ENCODE measurements at regions not wholly inside any gene's neighbourhood (a gene's known extent, or its start where the extent isn't known, plus 50 kb on each side); places are given as distances from the start of the nearest gene placed in this dataset.
"Not testable (repeated sequence)": the region's sequence is repeated elsewhere in the genome, so short reads cannot be mapped to it uniquely, and the experiment has no call there.

DNA sequence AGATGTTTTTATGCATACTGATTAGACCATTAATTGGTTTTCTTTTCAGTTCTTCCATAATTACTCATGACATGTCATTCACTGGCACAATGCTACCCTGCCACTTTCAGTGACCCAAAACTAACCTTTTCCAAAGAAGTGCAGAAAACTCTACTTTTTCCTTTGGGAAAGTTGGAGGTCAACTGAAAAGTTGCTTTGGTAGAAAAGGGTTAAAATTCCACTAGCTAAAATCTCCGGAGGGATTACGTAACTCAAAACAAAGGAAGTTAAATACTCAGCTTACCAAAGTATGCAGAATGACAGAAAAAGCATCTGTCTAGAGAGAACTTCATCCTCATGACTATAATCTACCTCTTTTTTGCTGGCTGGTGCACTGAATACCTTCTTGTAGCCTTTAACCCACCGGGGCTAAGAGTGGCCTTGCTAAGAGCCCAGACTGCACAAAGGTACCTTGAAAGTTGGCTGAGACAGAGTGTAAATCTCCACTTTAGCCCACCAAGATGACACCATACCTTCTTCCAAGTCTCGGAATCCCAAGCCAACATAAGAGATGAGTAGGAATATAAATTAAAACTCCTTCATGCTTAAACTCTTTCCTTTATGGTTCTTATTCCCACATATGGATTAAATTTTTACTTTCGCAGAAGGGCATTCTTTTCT, 1099.5 kb upstream of the INTU start:
- DNase-seq = no peak
- in situ Hi-C loops (cut with MboI; ENCODE audit: low pct_unique_long_range_greater_than_20kb, low sequenced_read_pairs) = no loop called here

DNA sequence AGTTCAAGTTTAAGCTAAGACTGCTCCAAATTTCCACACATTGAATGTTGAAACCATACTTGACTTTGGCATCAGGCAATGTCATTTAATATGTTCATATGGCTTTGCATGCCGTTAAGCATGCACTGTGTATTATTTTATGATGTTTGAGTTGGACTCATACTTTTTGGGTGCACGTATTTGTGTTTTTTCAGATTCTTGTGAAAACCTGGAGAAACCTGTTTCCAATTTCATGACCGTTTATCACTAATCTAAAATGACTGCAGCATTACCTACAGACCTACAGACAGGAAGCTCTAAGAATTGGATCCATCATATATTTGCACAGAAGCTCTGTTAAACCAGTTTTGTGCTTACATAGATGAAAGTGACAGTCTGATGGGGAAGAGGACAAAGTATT, 1093.0 kb upstream of the INTU start:
- DNase-seq = no peak
- in situ Hi-C loops (cut with MboI; ENCODE audit: low pct_unique_long_range_greater_than_20kb, low sequenced_read_pairs) = no loop called here

DNA sequence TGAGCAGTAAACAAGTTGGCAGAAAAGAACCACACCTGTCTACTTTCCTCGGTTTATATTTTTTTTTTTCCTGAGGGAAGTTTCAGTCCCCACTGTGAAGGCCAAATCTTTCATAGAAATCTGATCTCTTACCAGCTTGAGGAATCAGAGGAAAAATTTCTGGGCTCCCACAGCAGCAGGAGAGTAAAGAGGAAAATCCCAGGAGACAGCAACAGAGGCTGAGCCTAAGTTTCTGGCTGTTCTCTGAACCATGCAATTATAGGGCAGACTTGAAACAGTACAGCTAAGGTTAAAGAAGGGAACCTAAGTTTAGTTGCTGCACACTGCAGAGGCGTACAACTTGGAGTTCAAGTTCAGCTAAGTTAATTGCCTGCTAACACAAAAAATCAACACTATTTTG, 1090.9 kb upstream of the INTU start:
- in situ Hi-C loops (cut with MboI; ENCODE audit: low pct_unique_long_range_greater_than_20kb, low sequenced_read_pairs) = no loop called here
- no peak for DNase-seq

GRCh38 chr4:126544276-126544675, 1088.5 kb upstream of the INTU start:
- in situ Hi-C loops (cut with MboI; ENCODE audit: low pct_unique_long_range_greater_than_20kb, low sequenced_read_pairs) = no loop called here

GRCh38 chr4:126546197-126546596, 1086.6 kb upstream of the INTU start:
- in situ Hi-C loops (cut with MboI; ENCODE audit: low pct_unique_long_range_greater_than_20kb, low sequenced_read_pairs); DNase-seq: not testable (repeated sequence)

More at GRCh38 chr4:126544276-126544675, 1088.5 kb upstream of the INTU start:
- DNase-seq = no peak

- in situ Hi-C loops (cut with MboI; ENCODE audit: low pct_unique_long_range_greater_than_20kb, low sequenced_read_pairs) = no loop called here
- no peak for DNase-seq
Observed at GRCh38 chr4:126547352-126547751, 1085.4 kb upstream of the INTU start.

- no peak for DNase-seq
- in situ Hi-C loops (cut with MboI; ENCODE audit: low pct_unique_long_range_greater_than_20kb, low sequenced_read_pairs) = no loop called here
Observed at GRCh38 chr4:126548890-126549289, 1083.9 kb upstream of the INTU start.

DNA sequence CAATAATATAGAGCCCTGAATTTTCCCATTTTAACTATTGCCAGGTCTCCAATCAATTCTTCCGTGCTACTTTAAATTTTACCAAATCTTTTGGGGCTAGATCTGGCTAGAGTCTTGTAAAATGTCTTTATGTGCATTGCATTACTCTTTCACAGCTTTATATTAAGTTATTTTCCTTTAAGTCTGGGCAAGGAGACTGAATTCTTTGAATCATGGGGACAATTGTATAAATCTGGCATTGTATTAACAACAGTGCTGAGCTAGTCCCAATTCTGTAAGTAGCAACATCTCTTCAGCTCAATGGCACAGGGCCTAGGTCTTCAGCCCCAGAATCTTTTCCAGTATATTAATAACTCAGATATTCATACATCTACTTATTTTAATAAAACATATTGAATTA, 1080.4 kb upstream of the INTU start:
- no peak for DNase-seq
- in situ Hi-C loops (cut with MboI; ENCODE audit: low pct_unique_long_range_greater_than_20kb, low sequenced_read_pairs) = no loop called here

DNA sequence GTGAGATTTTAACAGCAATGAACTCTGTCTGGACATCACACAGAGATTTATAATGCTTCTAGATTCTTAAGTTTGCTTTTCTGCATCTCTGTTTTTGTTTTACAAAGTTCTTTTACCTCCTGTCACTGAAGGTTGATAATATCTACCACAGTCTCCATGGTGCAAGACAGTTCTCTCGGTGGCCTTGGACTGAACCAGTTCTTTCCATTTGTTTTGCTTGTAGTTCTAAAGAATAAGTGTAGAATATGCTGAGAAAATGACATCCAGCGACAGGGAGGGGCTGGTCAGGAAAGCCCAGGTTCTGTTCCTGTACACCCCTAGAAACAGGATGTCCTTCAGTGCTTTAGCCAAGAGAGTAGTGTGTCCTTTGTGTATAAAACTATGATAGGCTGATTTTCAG, 1079.5 kb upstream of the INTU start:
- in situ Hi-C loops (cut with MboI; ENCODE audit: low pct_unique_long_range_greater_than_20kb, low sequenced_read_pairs) = no loop called here
- no peak for DNase-seq

DNA sequence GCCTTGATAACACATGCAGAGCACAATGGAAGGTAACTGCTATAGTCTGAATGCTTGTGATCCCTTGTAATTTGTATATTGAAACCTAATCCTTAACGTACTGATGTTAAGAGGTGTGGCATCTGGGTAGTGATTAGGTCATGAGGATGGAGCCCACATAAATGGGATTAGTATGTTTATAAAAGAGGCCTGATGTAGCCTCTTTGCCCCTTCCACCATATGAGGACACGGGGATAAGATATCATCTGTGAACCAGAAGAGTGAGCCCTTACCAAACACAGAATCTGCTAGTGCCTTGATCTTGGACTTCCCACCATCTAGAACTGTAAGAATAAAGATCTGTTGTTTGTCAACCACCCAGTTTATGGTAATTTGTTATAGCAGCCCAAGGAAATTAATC, 1074.2 kb upstream of the INTU start:
- DNase-seq = no peak
- in situ Hi-C loops (cut with MboI; ENCODE audit: low pct_unique_long_range_greater_than_20kb, low sequenced_read_pairs) = no loop called here

GRCh38 chr4:126559961-126560360, 1072.8 kb upstream of the INTU start:
- in situ Hi-C loops (cut with MboI; ENCODE audit: low pct_unique_long_range_greater_than_20kb, low sequenced_read_pairs) = no loop called here
- no peak for DNase-seq

GRCh38 chr4:126560794-126561193, 1072.0 kb upstream of the INTU start:
- in situ Hi-C loops (cut with MboI; ENCODE audit: low pct_unique_long_range_greater_than_20kb, low sequenced_read_pairs) = no loop called here
- no peak for DNase-seq

GRCh38 chr4:126563389-126563788, 1069.4 kb upstream of the INTU start:
- in situ Hi-C loops (cut with MboI; ENCODE audit: low pct_unique_long_range_greater_than_20kb, low sequenced_read_pairs) = no loop called here
- no peak for DNase-seq

- in situ Hi-C loops (cut with MboI; ENCODE audit: low pct_unique_long_range_greater_than_20kb, low sequenced_read_pairs) = no loop called here
- DNase-seq = no peak
Observed at GRCh38 chr4:126564283-126564854, 1068.4 kb upstream of the INTU start.

GRCh38 chr4:126568652-126569570, 1063.8 kb upstream of the INTU start:
- DNase-seq = no peak
- in situ Hi-C loops (cut with MboI; ENCODE audit: low pct_unique_long_range_greater_than_20kb, low sequenced_read_pairs) = no loop called here

GRCh38 chr4:126572264-126572663, 1060.5 kb upstream of the INTU start:
- DNase-seq = no peak
- in situ Hi-C loops (cut with MboI; ENCODE audit: low pct_unique_long_range_greater_than_20kb, low sequenced_read_pairs) = no loop called here

DNA sequence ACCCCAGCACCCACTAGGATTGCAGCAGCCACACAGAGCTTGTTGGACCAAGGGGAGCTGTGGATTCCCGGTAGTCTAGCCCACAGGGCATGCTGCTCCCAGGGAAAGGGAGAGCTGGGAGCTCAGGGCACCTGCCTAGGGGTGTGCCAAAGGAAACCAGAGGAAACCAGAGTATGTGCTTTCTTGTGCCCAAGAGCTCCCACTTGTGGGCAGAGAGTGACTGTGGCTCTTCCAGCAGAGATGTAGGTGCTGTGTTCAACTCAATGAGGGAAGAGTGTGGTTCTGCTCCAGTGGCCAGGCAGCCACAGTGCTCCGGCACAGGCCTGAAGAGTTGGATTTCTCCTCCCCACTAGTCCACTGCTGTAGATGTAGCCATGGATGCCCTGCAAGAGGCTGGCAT, 1050.0 kb upstream of the INTU start:
- in situ Hi-C loops (cut with MboI; ENCODE audit: low pct_unique_long_range_greater_than_20kb, low sequenced_read_pairs) = no loop called here
- no peak for DNase-seq

DNA sequence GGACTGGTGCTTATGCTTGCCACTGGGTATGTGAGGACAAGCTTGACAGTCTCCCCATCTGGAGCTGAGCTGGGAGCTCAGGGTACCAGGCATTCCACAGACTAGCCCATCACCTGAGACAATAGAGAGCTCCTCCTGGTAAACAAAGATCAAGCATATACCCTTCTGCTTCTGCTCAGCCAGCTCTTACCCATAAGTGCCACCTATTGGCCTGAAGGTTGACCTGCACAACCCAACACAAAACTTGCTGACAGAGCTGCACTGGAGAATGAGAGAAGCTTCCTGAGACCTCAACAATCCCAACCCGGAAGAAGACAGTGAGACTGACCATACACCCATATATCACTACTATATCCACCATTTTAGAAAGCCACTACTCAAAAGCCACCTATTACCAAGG, 1049.2 kb upstream of the INTU start:
- in situ Hi-C loops (cut with MboI; ENCODE audit: low pct_unique_long_range_greater_than_20kb, low sequenced_read_pairs) = no loop called here
- peak; percentile 29 for DNase-seq

GRCh38 chr4:126591583-126591982, 1041.2 kb upstream of the INTU start:
- DNase-seq = no peak
- in situ Hi-C loops (cut with MboI; ENCODE audit: low pct_unique_long_range_greater_than_20kb, low sequenced_read_pairs) = no loop called here

GRCh38 chr4:126592088-126592487, 1040.7 kb upstream of the INTU start:
- DNase-seq = no peak
- in situ Hi-C loops (cut with MboI; ENCODE audit: low pct_unique_long_range_greater_than_20kb, low sequenced_read_pairs) = no loop called here
